AG04450 (cell line): ENCODE measurements at regions not wholly inside any gene's neighbourhood (a gene's known extent, or its start where the extent isn't known, plus 50 kb on each side); places are given as distances from the start of the nearest gene placed in this dataset.

Experiments used
- CTCF ChIA-PET: fragments of 300-600, 350-600 bp; formaldehyde crosslinking; extraction: SDS; loops from one replicate; lab custom pipeline; 2022; ENCODE audit warnings: antibody characterized with exemption, inconsistent platforms; lab: Charles Lee
- POLR2A ChIA-PET: fragments of 350-600 bp; formaldehyde crosslinking; extraction: SDS; loops from one replicate; lab custom pipeline; 2021; ENCODE audit warnings: antibody characterized with exemption, inconsistent platforms; lab: Yijun Ruan, JAX
- DNase-seq: peaks from one replicate; pipeline ENCODE4 v3.0.0-alpha.2; 2011; ENCODE audit warnings: low read depth, low spot score
- H3K27ac ChIP-seq: one replicate; pipeline ENCODE4 v1.5.1; 2012; ENCODE audit warnings: low read depth, low read length, control low read depth
- H3K27me3 ChIP-seq: one replicate; pipeline ENCODE4 v1.6.0; 2012; ENCODE audit warnings: low read length; ENCODE audit not compliant: control insufficient read depth, insufficient read depth
- H3K4me3 ChIP-seq: 2 replicates; pipeline ENCODE4 v1.5.1; 2011; ENCODE audit warnings: mild to moderate bottlenecking, low read depth, low read length, control low read depth
- H3K9me3 ChIP-seq: 2 replicates; pipeline ENCODE4 v1.5.1; 2012; ENCODE audit warnings: low read length; ENCODE audit not compliant: control insufficient read depth, insufficient read depth
- CTCF ChIP-seq: IDR thresholded peaks from 2 replicates; pipeline ENCODE4 v1.5.1; 2011; ENCODE audit warnings: low read depth, low read length, control low read depth, inconsistent platforms

DNA sequence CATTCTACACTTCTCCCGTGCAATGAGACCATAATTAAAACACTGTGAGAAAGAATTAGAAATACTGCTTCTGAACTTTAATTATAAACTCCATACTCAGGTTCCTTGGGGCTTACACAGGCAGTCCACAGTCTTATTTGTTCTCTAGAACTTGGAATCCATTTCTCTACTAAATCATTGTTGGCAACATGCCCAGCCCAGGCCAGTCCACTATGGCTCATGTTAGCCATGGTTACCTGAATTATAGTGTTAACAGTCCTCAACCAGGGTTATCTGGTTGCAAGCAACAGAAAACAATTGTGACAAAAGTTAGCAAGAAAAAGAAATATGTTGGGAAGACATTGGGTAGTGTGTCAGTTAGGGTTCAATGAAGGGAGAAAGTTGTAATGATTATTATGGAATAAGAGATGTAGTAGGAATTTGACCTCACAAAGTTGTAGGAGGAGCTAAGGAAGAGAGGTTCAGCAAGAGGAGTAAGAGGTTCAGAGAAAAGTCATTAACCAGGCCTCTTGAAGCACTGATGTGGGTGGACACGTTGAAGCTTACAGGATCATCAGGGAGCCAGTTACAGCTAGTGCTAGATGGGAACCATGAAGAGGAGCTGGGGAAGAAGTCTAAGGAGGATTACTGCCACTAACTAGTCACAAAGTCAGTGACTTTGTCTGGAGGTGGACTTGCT, 120.2 kb upstream of the ADRA1D start:
- Histone ChIP-seq H3K27me3 (no peaks in the 10 kb centered on the region), H3K4me3 (no peak overlapping the region), H3K9me3 (peaks cover 6% of the 10 kb centered on the region; the same call in 1 of the 2 replicates), H3K27ac (no peak overlapping the region)
- CTCF ChIA-PET: no interaction called here
- POLR2A ChIA-PET: no interaction called here
- no peak for DNase-seq
- no peak for TF ChIP-seq CTCF

DNA sequence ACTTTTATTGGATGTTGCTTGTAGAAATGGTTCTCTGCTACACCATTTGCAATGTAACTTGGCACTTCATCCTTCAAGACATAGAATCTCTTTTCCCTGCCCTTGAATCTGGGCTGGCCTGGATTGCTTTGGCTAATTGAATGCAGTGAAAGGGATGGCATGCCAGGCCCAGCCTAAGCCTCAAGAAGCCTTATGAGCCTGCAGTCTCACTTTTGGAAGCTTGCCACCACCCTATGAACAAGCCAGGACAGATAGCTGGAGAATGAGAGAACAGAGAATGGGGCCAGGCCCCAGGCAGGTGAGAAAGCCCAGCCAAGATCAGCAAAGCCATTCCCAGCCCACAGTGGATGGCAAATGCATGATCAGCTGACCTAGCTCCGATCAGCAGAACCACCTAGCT, 117.0 kb upstream of the ADRA1D start:
- Histone ChIP-seq H3K27me3 (no peaks in the 10 kb centered on the region), H3K27ac (no peak overlapping the region), H3K9me3 (peaks cover 6% of the 10 kb centered on the region; the same call in 1 of the 2 replicates), H3K4me3 (no peak overlapping the region)
- CTCF ChIA-PET: no interaction called here
- POLR2A ChIA-PET: no interaction called here
- TF ChIP-seq CTCF: no peak
- DNase-seq: no peak

GRCh38 chr20:4358552-4358951, 109.5 kb upstream of the ADRA1D start:
- Histone ChIP-seq H3K4me3 (no peak overlapping the region), H3K27ac (no peak overlapping the region), H3K9me3 (no peaks in the 10 kb centered on the region), H3K27me3 (no peaks in the 10 kb centered on the region)
- no peak for TF ChIP-seq CTCF
- ChIA-PET CTCF (interaction anchor here (0.5 to 0.7 kb wide), 2 partner anchors 136 to 142 kb away, joined by 3 to 4 read pairs; no protein-coding TSS in a partner anchor), POLR2A (no interaction called here)
- no peak for DNase-seq

GRCh38 chr20:4352348-4352747, 103.3 kb upstream of the ADRA1D start:
- no peak for DNase-seq
- Histone ChIP-seq H3K27ac (no peak overlapping the region), H3K9me3 (no peaks in the 10 kb centered on the region; the same call in 1 of the 2 replicates), H3K27me3 (no peaks in the 10 kb centered on the region), H3K4me3 (no peak overlapping the region)
- ChIA-PET POLR2A (no interaction called here), CTCF (no interaction called here)
- no peak for TF ChIP-seq CTCF

DNA sequence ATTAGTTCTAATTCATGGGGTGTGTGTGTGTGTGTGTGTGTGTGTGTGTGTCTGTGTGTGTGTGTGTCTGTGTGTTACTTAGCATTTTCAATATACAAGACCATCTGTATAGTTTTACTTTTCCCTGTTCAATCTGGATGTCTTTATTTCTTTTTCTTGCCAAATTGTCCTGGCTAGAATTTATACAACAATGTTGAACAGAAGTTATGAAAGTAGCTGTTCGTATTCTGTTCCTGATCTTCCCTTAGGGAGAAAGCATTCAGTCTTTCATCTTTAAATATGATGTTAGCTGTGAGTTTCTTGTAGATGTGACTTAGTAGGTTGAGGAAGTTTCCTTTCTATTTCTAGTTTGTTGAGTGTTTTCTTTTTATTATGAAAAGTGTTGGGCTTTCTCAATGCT, 101.0 kb upstream of the ADRA1D start:
- no peak overlapping the region for H3K27ac ChIP-seq
- H3K27me3 ChIP-seq: no peaks in the 10 kb centered on the region
- H3K4me3 ChIP-seq: no peak overlapping the region
- ChIA-PET CTCF (no interaction called here), POLR2A (no interaction called here)
- H3K9me3 ChIP-seq: no peaks in the 10 kb centered on the region; the same call in 1 of the 2 replicates
- DNase-seq: no peak
- no peak for TF ChIP-seq CTCF
